ENCODE measurements at regions not wholly inside any gene's neighbourhood (a gene's known extent, or its start where the extent isn't known, plus 50 kb on each side); places are given as distances from the start of the nearest gene placed in this dataset.

DNA sequence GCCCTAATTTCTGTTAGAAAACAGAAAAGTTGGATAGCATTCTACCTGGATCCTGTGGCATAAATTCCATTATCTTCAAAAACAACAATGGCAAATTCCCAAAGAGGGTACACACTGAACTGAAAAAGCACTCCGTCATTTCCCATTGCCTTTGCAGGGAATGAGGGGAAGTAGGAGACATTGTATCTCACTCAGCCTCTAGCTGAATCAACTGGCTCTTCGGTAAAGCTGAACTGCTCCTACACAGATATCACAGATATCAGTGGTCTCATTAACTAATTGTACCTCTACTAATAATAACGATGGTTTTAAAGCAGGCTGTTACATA lies 64.2 kb upstream of the PRKAR2B start:
- TF ChIP-seq, protein P1, sequence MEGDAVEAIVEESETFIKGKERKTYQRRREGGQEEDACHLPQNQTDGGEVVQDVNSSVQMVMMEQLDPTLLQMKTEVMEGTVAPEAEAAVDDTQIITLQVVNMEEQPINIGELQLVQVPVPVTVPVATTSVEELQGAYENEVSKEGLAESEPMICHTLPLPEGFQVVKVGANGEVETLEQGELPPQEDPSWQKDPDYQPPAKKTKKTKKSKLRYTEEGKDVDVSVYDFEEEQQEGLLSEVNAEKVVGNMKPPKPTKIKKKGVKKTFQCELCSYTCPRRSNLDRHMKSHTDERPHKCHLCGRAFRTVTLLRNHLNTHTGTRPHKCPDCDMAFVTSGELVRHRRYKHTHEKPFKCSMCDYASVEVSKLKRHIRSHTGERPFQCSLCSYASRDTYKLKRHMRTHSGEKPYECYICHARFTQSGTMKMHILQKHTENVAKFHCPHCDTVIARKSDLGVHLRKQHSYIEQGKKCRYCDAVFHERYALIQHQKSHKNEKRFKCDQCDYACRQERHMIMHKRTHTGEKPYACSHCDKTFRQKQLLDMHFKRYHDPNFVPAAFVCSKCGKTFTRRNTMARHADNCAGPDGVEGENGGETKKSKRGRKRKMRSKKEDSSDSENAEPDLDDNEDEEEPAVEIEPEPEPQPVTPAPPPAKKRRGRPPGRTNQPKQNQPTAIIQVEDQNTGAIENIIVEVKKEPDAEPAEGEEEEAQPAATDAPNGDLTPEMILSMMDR (IDR thresholded peaks at IDR 0.05) = no peak
- TF ChIP-seq EZH2 (IDR thresholded peaks at IDR 0.05; ENCODE audit: borderline replicate concordance, insufficient read depth, low read depth, low read length, poor library complexity, severe bottlenecking) = no peak
